Skeletal muscle tissue (tissue), 3 donors: ENCODE measurements at regions not wholly inside any gene's neighbourhood (a gene's known extent, or its start where the extent isn't known, plus 50 kb on each side); places are given as distances from the start of the nearest gene placed in this dataset.
A peak's percentile ranks its signal among the peaks of the same experiment; 100 is the strongest.

Experiments used
- H3K27ac ChIP-seq: one replicate; pipeline ENCODE4 v1.7.0; 2013; ENCODE audit warnings: mild to moderate bottlenecking, low read depth, low read length, inconsistent platforms
- H3K27me3 ChIP-seq, 3 donors: one replicate each; pipeline ENCODE4 v1.7.0; 2013; ENCODE audit warnings: low read length in 3 of 3; ENCODE audit not compliant: control insufficient read depth in 3 of 3, insufficient read depth in 3 of 3
- H3K36me3 ChIP-seq, 3 donors: one replicate each; pipeline ENCODE4 v1.7.0; 2013; ENCODE audit warnings: low read length in 3 of 3; ENCODE audit not compliant: control insufficient read depth in 3 of 3, insufficient read depth in 3 of 3
- H3K4me1 ChIP-seq, 3 donors: one replicate each; pipeline ENCODE4 v1.7.0; 2013; ENCODE audit warnings: low read length in 3 of 3, mild to moderate bottlenecking in 3 of 3; ENCODE audit not compliant: control insufficient read depth in 3 of 3, insufficient read depth in 3 of 3
- H3K4me3 ChIP-seq, 3 donors: one replicate each; pipeline ENCODE4 v1.7.0; 2013; ENCODE audit warnings: low read length in 3 of 3
- H3K9ac ChIP-seq, 3 donors: one replicate each; pipeline ENCODE4 v1.7.0; 2013; ENCODE audit warnings: low read length in 3 of 3, mild to moderate bottlenecking in 3 of 3, moderate library complexity in 2 of 3, low read depth in 1 of 3
- H3K9me3 ChIP-seq, 3 donors: one replicate each; pipeline ENCODE4 v1.7.0; 2013; ENCODE audit warnings: low read length in 3 of 3; ENCODE audit not compliant: control insufficient read depth in 3 of 3
- donor health status: Osteomylitis.

GRCh38 chr7:67593794-67594193 is 597.2 kb downstream of the TYW1 start:
- H3K4me3 ChIP-seq = peak overlapping the region in 1 of 3 donors; percentile 13
- H3K4me1 ChIP-seq = no peaks in the 10 kb centered on the region
- peaks cover 0 to 13% (median 6%) of the 10 kb centered on the region in 3 donors for H3K27me3 ChIP-seq
- no peaks in the 10 kb centered on the region for H3K36me3 ChIP-seq
- no peak overlapping the region for H3K9ac ChIP-seq
- H3K27ac ChIP-seq = no peak overlapping the region
- peaks cover 0 to 5% (median 0%) of the 10 kb centered on the region in 3 donors for H3K9me3 ChIP-seq

GRCh38 chr7:67595431-67596180 is 599.0 kb downstream of the TYW1 start:
- Histone ChIP-seq H3K4me3 (no peak overlapping the region), H3K27me3 (peaks cover 0 to 16% (median 6%) of the 10 kb centered on the region in 3 donors), H3K36me3 (no peaks in the 10 kb centered on the region), H3K9me3 (peaks cover 0 to 4% (median 0%) of the 10 kb centered on the region in 3 donors), H3K4me1 (no peaks in the 10 kb centered on the region), H3K9ac (no peak overlapping the region), H3K27ac (no peak overlapping the region)

GRCh38 chr7:67597161-67597560 is 600.5 kb downstream of the TYW1 start:
- peaks cover 0 to 23% (median 6%) of the 10 kb centered on the region in 3 donors for H3K27me3 ChIP-seq
- H3K9me3 ChIP-seq = peaks cover 0 to 4% (median 0%) of the 10 kb centered on the region in 3 donors
- H3K9ac ChIP-seq = no peak overlapping the region
- no peak overlapping the region for H3K27ac ChIP-seq
- no peak overlapping the region for H3K4me3 ChIP-seq
- H3K4me1 ChIP-seq = no peaks in the 10 kb centered on the region
- H3K36me3 ChIP-seq = no peaks in the 10 kb centered on the region

- H3K4me3 ChIP-seq = no peak overlapping the region
These were observed 601.8 kb downstream of the TYW1 start for GRCh38 chr7:67598469-67598868.

GRCh38 chr7:67599331-67600062 is 602.9 kb downstream of the TYW1 start:
- H3K27ac ChIP-seq = no peak overlapping the region
- H3K9me3 ChIP-seq = no peaks in the 10 kb centered on the region
- H3K27me3 ChIP-seq = peaks cover 0 to 21% (median 6%) of the 10 kb centered on the region in 3 donors
- H3K4me3 ChIP-seq = no peak overlapping the region
- no peak overlapping the region for H3K9ac ChIP-seq
- H3K4me1 ChIP-seq = no peaks in the 10 kb centered on the region
- H3K36me3 ChIP-seq = no peaks in the 10 kb centered on the region

More at GRCh38 chr7:67598469-67598868, 601.8 kb downstream of the TYW1 start:
- Histone ChIP-seq H3K27ac (no peak overlapping the region), H3K9ac (no peak overlapping the region), H3K36me3 (no peaks in the 10 kb centered on the region), H3K27me3 (peaks cover 0 to 26% (median 6%) of the 10 kb centered on the region in 3 donors), H3K9me3 (peaks cover 0 to 3% (median 0%) of the 10 kb centered on the region in 3 donors), H3K4me1 (no peaks in the 10 kb centered on the region)

GRCh38 chr7:67602246-67602887 is 605.7 kb downstream of the TYW1 start:
- Histone ChIP-seq H3K4me3 (no peak overlapping the region), H3K4me1 (no peaks in the 10 kb centered on the region), H3K9me3 (peaks cover 0 to 5% (median 0%) of the 10 kb centered on the region in 3 donors), H3K9ac (no peak overlapping the region), H3K27ac (no peak overlapping the region), H3K36me3 (no peaks in the 10 kb centered on the region), H3K27me3 (peaks cover 0 to 20% (median 0%) of the 10 kb centered on the region in 3 donors)

- H3K9ac ChIP-seq = no peak overlapping the region
- H3K9me3 ChIP-seq = peaks cover 0 to 5% (median 0%) of the 10 kb centered on the region in 3 donors
- H3K4me3 ChIP-seq = no peak overlapping the region
- H3K36me3 ChIP-seq = no peaks in the 10 kb centered on the region
- no peak overlapping the region for H3K27ac ChIP-seq
- H3K4me1 ChIP-seq = no peaks in the 10 kb centered on the region
- H3K27me3 ChIP-seq = peaks cover 0 to 17% (median 0%) of the 10 kb centered on the region in 3 donors
These were observed 608.1 kb downstream of the TYW1 start for GRCh38 chr7:67604461-67605386.

- Histone ChIP-seq H3K9ac (no peak overlapping the region), H3K27me3 (peaks cover 0 to 7% (median 0%) of the 10 kb centered on the region in 3 donors)
These were observed 612.2 kb downstream of the TYW1 start for GRCh38 chr7:67608806-67609205.

GRCh38 chr7:67610897-67611296 is 614.3 kb downstream of the TYW1 start:
- H3K9me3 ChIP-seq = peaks cover 0 to 6% (median 3%) of the 10 kb centered on the region in 3 donors

More at GRCh38 chr7:67608806-67609205, 612.2 kb downstream of the TYW1 start:
- Histone ChIP-seq H3K36me3 (no peaks in the 10 kb centered on the region), H3K9me3 (peaks cover 3 to 6% (median 5%) of the 10 kb centered on the region in 3 donors), H3K4me3 (no peak overlapping the region), H3K27ac (no peak overlapping the region), H3K4me1 (no peaks in the 10 kb centered on the region)

More at GRCh38 chr7:67610897-67611296, 614.3 kb downstream of the TYW1 start:
- Histone ChIP-seq H3K27me3 (peaks cover 0 to 7% (median 0%) of the 10 kb centered on the region in 3 donors), H3K36me3 (no peaks in the 10 kb centered on the region), H3K9ac (no peak overlapping the region), H3K4me1 (no peaks in the 10 kb centered on the region), H3K4me3 (no peak overlapping the region), H3K27ac (no peak overlapping the region)
